MM.1S (cell line): ENCODE measurements at regions not wholly inside any gene's neighbourhood (a gene's known extent, or its start where the extent isn't known, plus 50 kb on each side); places are given as distances from the start of the nearest gene placed in this dataset.

ENCODE experiments used
- DNase-seq: peaks from one replicate; pipeline ENCODE4 v3.0.0-alpha.2; 2015
- H2AFZ ChIP-seq: fragments of 300-600 bp; sonication (generic); 2 replicates; pipeline ENCODE4 v1.6.0; 2016; ENCODE audit warnings: antibody characterized with exemption, low read length
- H3F3A ChIP-seq: fragments of 300-600 bp; sonication (generic); 2 replicates; pipeline ENCODE4 v1.6.1; 2016; ENCODE audit warnings: mild to moderate bottlenecking, antibody characterized with exemption, low read length, moderate library complexity, mixed read lengths; ENCODE audit not compliant: insufficient read depth
- H3K27ac ChIP-seq: fragments of 300-600 bp; sonication (generic); 2 replicates; pipeline ENCODE4 v1.5.1; 2016; ENCODE audit warnings: mild to moderate bottlenecking, low read length
- H3K27me3 ChIP-seq: fragments of 300-600 bp; sonication (generic); replicated peaks from 2 replicates; pipeline ENCODE4 v1.6.0; 2016; ENCODE audit warnings: low read length; ENCODE audit not compliant: insufficient read depth
- H3K36me3 ChIP-seq: fragments of 300-600 bp; sonication (generic); replicated peaks from 2 replicates; pipeline ENCODE4 v1.6.1; 2016; ENCODE audit warnings: mild to moderate bottlenecking, low read length, mixed read lengths; ENCODE audit not compliant: insufficient read depth
- H3K4me1 ChIP-seq: fragments of 300-600 bp; sonication (generic); 2 replicates; pipeline ENCODE4 v1.6.1; 2016; ENCODE audit warnings: low read length, mixed read lengths
- H3K4me2 ChIP-seq: fragments of 300-600 bp; sonication (generic); 2 replicates; pipeline ENCODE4 v1.6.0; 2016; ENCODE audit warnings: low read depth, low read length
- H3K4me3 ChIP-seq: fragments of 300-600 bp; sonication (generic); 2 replicates; pipeline ENCODE4 v1.5.1; 2016; ENCODE audit warnings: low read length, mixed read lengths
- H3K79me2 ChIP-seq: fragments of 300-600 bp; sonication (generic); 2 replicates; pipeline ENCODE4 v1.6.1; 2016; ENCODE audit warnings: mixed run types, low read length, mixed read lengths
- H3K9ac ChIP-seq: fragments of 300-600 bp; sonication (generic); 2 replicates; pipeline ENCODE4 v1.6.1; 2016; ENCODE audit warnings: low read length, mixed read lengths
- H3K9me2 ChIP-seq: fragments of 300-600 bp; sonication (generic); replicated peaks from 2 replicates; pipeline ENCODE4 v1.6.1; 2016; ENCODE audit warnings: mild to moderate bottlenecking, low read length, mixed read lengths; ENCODE audit not compliant: insufficient read depth
- H3K9me3 ChIP-seq: fragments of 300-600 bp; sonication (generic); replicated peaks from 2 replicates; pipeline ENCODE4 v1.6.1; 2016; ENCODE audit warnings: mild to moderate bottlenecking, low read length, mixed read lengths; ENCODE audit not compliant: insufficient read depth
- H4K20me1 ChIP-seq: fragments of 300-600 bp; sonication (generic); 2 replicates; pipeline ENCODE4 v1.6.1; 2016; ENCODE audit warnings: mild to moderate bottlenecking, low read length, moderate library complexity, mixed read lengths; ENCODE audit not compliant: insufficient read depth
- CTCF ChIP-seq: fragments of 300-600 bp; sonication (generic); IDR thresholded peaks from 2 replicates; pipeline ENCODE4 v1.5.1; 2016; ENCODE audit warnings: antibody characterized with exemption, low read length, mixed read lengths
- EZH2 ChIP-seq: fragments of 300-600 bp; sonication (generic); optimal IDR thresholded peaks from 2 replicates; pipeline ENCODE3; 2017; ENCODE audit warnings: low read depth, mild to moderate bottlenecking, antibody characterized with exemption, low read length, mixed read lengths
- EZH2phosphoT487 ChIP-seq: fragments of 300-600 bp; sonication (generic); IDR thresholded peaks from 2 replicates; pipeline ENCODE4 v1.6.1; 2018; ENCODE audit warnings: antibody characterized with exemption, low read length

- Histone ChIP-seq H3F3A (no peaks in the 10 kb centered on the region), H3K9me2 (no peaks in the 10 kb centered on the region)
Measured at GRCh38 chr1:5586629-5587028, 405.6 kb downstream of the NPHP4 start.

GRCh38 chr1:5585256-5585655, 407.0 kb downstream of the NPHP4 start:
- Histone ChIP-seq H3K9me3 (no peaks in the 10 kb centered on the region), H3K27me3 (peaks cover 94% of the 10 kb centered on the region)
- TF ChIP-seq CTCF (no peak), EZH2phosphoT487 (no peak), EZH2 (no peak)

More at GRCh38 chr1:5586629-5587028, 405.6 kb downstream of the NPHP4 start:
- no peaks in the 10 kb centered on the region for H3K4me1 ChIP-seq
- no peak for DNase-seq
- no peak overlapping the region for H3K9ac ChIP-seq
- no peak overlapping the region for H3K4me3 ChIP-seq
- peaks cover 88% of the 10 kb centered on the region for H3K27me3 ChIP-seq
- no peaks in the 10 kb centered on the region for H3K79me2 ChIP-seq
- no peak overlapping the region for H3K27ac ChIP-seq
- H3K4me2 ChIP-seq, result no peak overlapping the region
- no peaks in the 10 kb centered on the region for H3K36me3 ChIP-seq
- H3K9me3 ChIP-seq, result no peaks in the 10 kb centered on the region
- no peak overlapping the region for H2AFZ ChIP-seq
- TF ChIP-seq EZH2, result no peak
- TF ChIP-seq EZH2phosphoT487, result no peak
- TF ChIP-seq CTCF, result no peak
- no peaks in the 10 kb centered on the region for H4K20me1 ChIP-seq

GRCh38 chr1:5580926-5581325, 411.3 kb downstream of the NPHP4 start:
- Histone ChIP-seq H3K27ac (no peak overlapping the region), H4K20me1 (no peaks in the 10 kb centered on the region), H3K9ac (no peak overlapping the region), H3K4me3 (no peak overlapping the region), H3K4me1 (no peaks in the 10 kb centered on the region), H3F3A (no peaks in the 10 kb centered on the region), H2AFZ (no peak overlapping the region), H3K9me2 (no peaks in the 10 kb centered on the region), H3K36me3 (no peaks in the 10 kb centered on the region), H3K4me2 (no peak overlapping the region), H3K9me3 (no peaks in the 10 kb centered on the region), H3K27me3 (peaks cover 75% of the 10 kb centered on the region), H3K79me2 (no peaks in the 10 kb centered on the region)
- no peak for DNase-seq
- TF ChIP-seq EZH2phosphoT487 (no peak), EZH2 (no peak), CTCF (no peak)

More at GRCh38 chr1:5585256-5585655, 407.0 kb downstream of the NPHP4 start:
- Histone ChIP-seq H3K9me2 (no peaks in the 10 kb centered on the region), H3F3A (no peaks in the 10 kb centered on the region), H3K4me3 (no peak overlapping the region), H2AFZ (no peak overlapping the region), H4K20me1 (no peaks in the 10 kb centered on the region), H3K79me2 (no peaks in the 10 kb centered on the region), H3K4me1 (no peaks in the 10 kb centered on the region), H3K27ac (no peak overlapping the region), H3K36me3 (no peaks in the 10 kb centered on the region), H3K9ac (no peak overlapping the region), H3K4me2 (no peak overlapping the region)
- DNase-seq, result no peak
